Endothelial cell (in vitro differentiated cells): ENCODE measurements at regions not wholly inside any gene's neighbourhood (a gene's known extent, or its start where the extent isn't known, plus 50 kb on each side); places are given as distances from the start of the nearest gene placed in this dataset.
A peak's percentile ranks its signal among the peaks of the same experiment; 100 is the strongest.

ENCODE experiments used
- DNase-seq: peaks from one replicate; pipeline ENCODE4 v3.0.0; 2021; ENCODE audit warnings: low spot score
- H3K27ac Mint-ChIP-seq: one replicate; pipeline ENCODE4 v1.8.0; 2021; ENCODE audit warnings: mixed read lengths, inconsistent platforms; ENCODE audit not compliant: unreplicated experiment
- H3K27me3 Mint-ChIP-seq: one replicate; pipeline ENCODE4 v1.8.0; 2021; ENCODE audit warnings: mild to moderate bottlenecking, moderate library complexity, mixed read lengths, inconsistent platforms; ENCODE audit not compliant: unreplicated experiment
- H3K36me3 Mint-ChIP-seq: one replicate; pipeline ENCODE4 v1.8.0; 2021; ENCODE audit warnings: mild to moderate bottlenecking, low read depth, mixed read lengths, inconsistent platforms; ENCODE audit not compliant: unreplicated experiment
- H3K4me1 Mint-ChIP-seq: one replicate; pipeline ENCODE4 v1.8.0; 2021; ENCODE audit warnings: mild to moderate bottlenecking, mixed read lengths, inconsistent platforms; ENCODE audit not compliant: unreplicated experiment
- H3K4me3 Mint-ChIP-seq: one replicate; pipeline ENCODE4 v1.8.0; 2021; ENCODE audit warnings: mild to moderate bottlenecking, mixed read lengths, inconsistent platforms; ENCODE audit not compliant: unreplicated experiment
- H3K9me3 Mint-ChIP-seq: one replicate; pipeline ENCODE4 v1.8.0; 2021; ENCODE audit warnings: mixed read lengths, inconsistent platforms; ENCODE audit not compliant: unreplicated experiment
- CTCF ChIP-seq: fragments of 200-600 bp; sonication (generic); IDR thresholded peaks from one replicate; pipeline ENCODE4 v1.5.0; 2021; ENCODE audit warnings: antibody characterized with exemption; ENCODE audit not compliant: unreplicated experiment

- H3K4me3 Mint-ChIP-seq = no peak overlapping the region
- H3K27me3 Mint-ChIP-seq = peaks cover 4% of the 10 kb centered on the region
- no peaks in the 10 kb centered on the region for H3K36me3 Mint-ChIP-seq
- no peak for DNase-seq
- H3K4me1 Mint-ChIP-seq = no peaks in the 10 kb centered on the region
- TF ChIP-seq CTCF = no peak
- H3K27ac Mint-ChIP-seq = no peak overlapping the region
- no peaks in the 10 kb centered on the region for H3K9me3 Mint-ChIP-seq
Measured at GRCh38 chr5:23221831-23222230, 285.6 kb upstream of the PRDM9 start.

GRCh38 chr5:23217159-23217558 is 290.2 kb upstream of the PRDM9 start:
- H3K4me3 Mint-ChIP-seq = no peak overlapping the region
- peaks cover under 1% of the 10 kb centered on the region for H3K27me3 Mint-ChIP-seq
- H3K36me3 Mint-ChIP-seq = no peaks in the 10 kb centered on the region
- DNase-seq = no peak
- no peak for TF ChIP-seq CTCF
- H3K4me1 Mint-ChIP-seq = no peaks in the 10 kb centered on the region
- H3K9me3 Mint-ChIP-seq = no peaks in the 10 kb centered on the region
- H3K27ac Mint-ChIP-seq = no peak overlapping the region

GRCh38 chr5:23216345-23216744 is 291.1 kb upstream of the PRDM9 start:
- H3K4me1 Mint-ChIP-seq = no peaks in the 10 kb centered on the region
- no peak for DNase-seq
- no peak for TF ChIP-seq CTCF

GRCh38 chr5:23208959-23209431 is 298.4 kb upstream of the PRDM9 start:
- peaks cover 2% of the 10 kb centered on the region for H3K27me3 Mint-ChIP-seq
- peak; percentile 60 for DNase-seq

More at GRCh38 chr5:23216345-23216744, 291.1 kb upstream of the PRDM9 start:
- no peaks in the 10 kb centered on the region for H3K36me3 Mint-ChIP-seq
- H3K4me3 Mint-ChIP-seq = no peak overlapping the region
- no peak overlapping the region for H3K27ac Mint-ChIP-seq
- H3K9me3 Mint-ChIP-seq = no peaks in the 10 kb centered on the region
- no peaks in the 10 kb centered on the region for H3K27me3 Mint-ChIP-seq

GRCh38 chr5:23204111-23204510 is 303.3 kb upstream of the PRDM9 start:
- Mint-ChIP-seq H3K4me1 (peaks cover 4% of the 10 kb centered on the region), H3K27ac (no peak overlapping the region), H3K4me3 (no peak overlapping the region), H3K9me3 (no peaks in the 10 kb centered on the region), H3K27me3 (peaks cover 2% of the 10 kb centered on the region), H3K36me3 (no peaks in the 10 kb centered on the region)
- no peak for DNase-seq
- no peak for TF ChIP-seq CTCF

More at GRCh38 chr5:23208959-23209431, 298.4 kb upstream of the PRDM9 start:
- H3K27ac Mint-ChIP-seq = peak overlapping the region; percentile 79
- H3K9me3 Mint-ChIP-seq = no peaks in the 10 kb centered on the region
- no peak overlapping the region for H3K4me3 Mint-ChIP-seq
- peaks cover 14% of the 10 kb centered on the region for H3K4me1 Mint-ChIP-seq
- H3K36me3 Mint-ChIP-seq = no peaks in the 10 kb centered on the region
- TF ChIP-seq CTCF = peak; percentile 76
